ENCODE measurements at regions not wholly inside any gene's neighbourhood (a gene's known extent, or its start where the extent isn't known, plus 50 kb on each side); places are given as distances from the start of the nearest gene placed in this dataset.

- DNase-seq, result no peak
Measured at GRCh38 chr1:115139381-115139780, 50.1 kb upstream of the TSPAN2 start.
